D721Med (cell line): ENCODE measurements at regions not wholly inside any gene's neighbourhood (a gene's known extent, or its start where the extent isn't known, plus 50 kb on each side); places are given as distances from the start of the nearest gene placed in this dataset.

Experiments
- DNase-seq: peaks from one replicate; pipeline ENCODE4 v3.0.0; 2011; ENCODE audit warnings: low spot score; ENCODE audit not compliant: insufficient read length
- FAIRE-seq: peaks from 2 replicates; lab custom pipeline; 2011; peaks lifted over from hg19 to GRCh38; lab: Jason Lieb, UNC
- TF ChIP-seq, protein P1 (sequence below): IDR thresholded peaks from 2 replicates; pipeline ENCODE4 v1.5.1; 2012; ENCODE audit warnings: mild to moderate bottlenecking, control low read depth; ENCODE audit not compliant: insufficient read depth; ENCODE audit errors: missing control alignments

DNA sequence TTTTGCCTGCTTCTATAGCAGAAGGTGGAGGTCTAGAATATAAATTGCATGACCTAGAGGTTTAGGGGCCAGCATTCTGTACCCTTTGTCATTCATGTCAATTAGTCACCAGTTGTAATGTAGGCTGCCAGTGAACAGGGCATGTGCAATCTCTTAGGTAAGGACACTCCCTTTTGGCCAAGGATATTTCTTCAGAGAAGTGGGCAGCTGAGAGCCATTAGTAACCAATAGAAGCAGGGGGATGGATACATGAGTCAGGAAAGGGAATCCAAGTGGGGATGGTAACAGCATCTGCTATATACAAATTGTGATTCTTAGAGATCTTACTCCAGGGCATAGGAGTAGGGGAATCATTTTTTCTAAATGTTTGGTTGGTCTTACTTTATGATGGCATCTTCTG is 494.2 kb upstream of the JAG1 start:
- no peak for DNase-seq
- TF ChIP-seq, protein P1, sequence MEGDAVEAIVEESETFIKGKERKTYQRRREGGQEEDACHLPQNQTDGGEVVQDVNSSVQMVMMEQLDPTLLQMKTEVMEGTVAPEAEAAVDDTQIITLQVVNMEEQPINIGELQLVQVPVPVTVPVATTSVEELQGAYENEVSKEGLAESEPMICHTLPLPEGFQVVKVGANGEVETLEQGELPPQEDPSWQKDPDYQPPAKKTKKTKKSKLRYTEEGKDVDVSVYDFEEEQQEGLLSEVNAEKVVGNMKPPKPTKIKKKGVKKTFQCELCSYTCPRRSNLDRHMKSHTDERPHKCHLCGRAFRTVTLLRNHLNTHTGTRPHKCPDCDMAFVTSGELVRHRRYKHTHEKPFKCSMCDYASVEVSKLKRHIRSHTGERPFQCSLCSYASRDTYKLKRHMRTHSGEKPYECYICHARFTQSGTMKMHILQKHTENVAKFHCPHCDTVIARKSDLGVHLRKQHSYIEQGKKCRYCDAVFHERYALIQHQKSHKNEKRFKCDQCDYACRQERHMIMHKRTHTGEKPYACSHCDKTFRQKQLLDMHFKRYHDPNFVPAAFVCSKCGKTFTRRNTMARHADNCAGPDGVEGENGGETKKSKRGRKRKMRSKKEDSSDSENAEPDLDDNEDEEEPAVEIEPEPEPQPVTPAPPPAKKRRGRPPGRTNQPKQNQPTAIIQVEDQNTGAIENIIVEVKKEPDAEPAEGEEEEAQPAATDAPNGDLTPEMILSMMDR, result no peak

DNA sequence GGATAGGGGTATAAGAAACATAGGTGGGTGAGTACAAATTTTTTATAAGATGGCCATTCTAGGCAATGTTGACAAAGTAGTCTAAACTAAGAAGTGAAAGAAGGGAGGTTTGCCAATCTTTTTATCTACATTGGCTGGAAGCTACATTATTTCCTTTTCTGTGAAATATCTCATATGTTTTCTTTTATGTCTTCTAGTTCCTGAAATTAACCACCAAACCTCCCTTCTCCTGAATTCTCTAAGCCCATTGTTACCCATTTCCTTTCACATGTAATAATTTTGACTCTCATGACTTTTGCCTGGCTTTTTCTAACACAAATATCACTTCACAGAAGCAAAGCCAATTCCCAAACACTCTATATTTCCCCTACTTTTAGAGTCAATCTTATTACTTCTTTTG is 496.2 kb upstream of the JAG1 start:
- TF ChIP-seq, protein P1, result no peak
- FAIRE-seq (no peak), DNase-seq (no peak)

More for the DNA sequence above, 494.2 kb upstream of the JAG1 start:
- no peak for FAIRE-seq

DNA sequence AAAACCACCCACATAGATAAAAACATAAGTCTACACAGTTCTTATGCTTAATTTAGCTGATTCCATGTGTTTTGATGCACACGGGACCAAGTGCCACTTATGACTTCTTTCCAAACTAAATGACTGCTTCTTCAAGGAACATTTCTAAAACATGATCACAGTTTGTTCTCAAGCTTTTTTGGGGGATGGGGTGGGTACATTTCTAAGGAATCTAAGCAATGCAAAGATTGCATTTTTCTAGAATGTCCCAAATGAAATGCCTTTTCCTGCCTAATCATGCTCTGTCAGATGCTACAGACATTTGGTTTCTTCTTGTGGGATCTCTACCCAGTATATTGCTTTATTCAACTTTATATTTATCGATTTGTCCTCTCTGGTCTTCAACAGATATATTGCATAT is 496.8 kb upstream of the JAG1 start:
- FAIRE-seq (no peak), DNase-seq (no peak)
- TF ChIP-seq, protein P1, result no peak

DNA sequence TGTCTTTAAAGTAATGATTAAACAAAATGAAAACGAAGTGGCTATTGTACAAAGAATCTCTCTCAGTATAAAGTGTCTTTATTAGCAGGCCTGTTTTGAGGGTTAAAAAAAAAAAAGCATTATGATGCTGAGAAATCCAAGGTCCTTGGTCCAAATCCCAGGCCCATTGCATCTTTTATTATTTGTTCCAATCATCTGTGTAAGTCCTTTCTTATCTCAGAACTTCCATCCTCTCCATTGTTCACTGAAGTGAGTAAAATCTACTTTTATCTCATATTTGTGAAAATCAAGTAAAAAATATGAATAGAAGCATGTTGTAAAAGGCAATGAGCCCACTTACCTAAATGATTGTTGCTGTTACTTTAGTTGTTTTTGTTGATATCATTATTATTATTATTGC is 499.1 kb upstream of the JAG1 start:
- TF ChIP-seq, protein P1, result no peak
- no peak for FAIRE-seq
- DNase-seq, result no peak

DNA sequence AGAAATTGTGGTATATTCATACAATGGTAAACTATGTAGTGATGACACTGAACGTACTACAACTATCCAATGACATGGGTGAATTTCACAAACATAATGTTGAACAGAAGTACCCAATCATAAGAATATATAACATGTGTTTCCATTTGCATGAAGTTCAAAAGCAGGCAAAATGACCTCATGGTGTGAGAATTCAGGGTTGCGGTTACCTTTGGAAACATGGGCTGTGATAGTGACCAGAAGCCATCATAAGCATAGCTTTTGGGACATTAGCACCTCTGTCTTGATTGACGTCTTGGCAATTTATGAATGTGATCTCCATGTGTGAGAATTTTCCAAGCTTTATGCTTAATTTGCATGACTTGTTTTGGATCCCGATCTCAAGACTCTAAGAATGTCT is 500.1 kb upstream of the JAG1 start:
- FAIRE-seq, result no peak
- no peak for DNase-seq
- TF ChIP-seq, protein P1, result no peak

DNA sequence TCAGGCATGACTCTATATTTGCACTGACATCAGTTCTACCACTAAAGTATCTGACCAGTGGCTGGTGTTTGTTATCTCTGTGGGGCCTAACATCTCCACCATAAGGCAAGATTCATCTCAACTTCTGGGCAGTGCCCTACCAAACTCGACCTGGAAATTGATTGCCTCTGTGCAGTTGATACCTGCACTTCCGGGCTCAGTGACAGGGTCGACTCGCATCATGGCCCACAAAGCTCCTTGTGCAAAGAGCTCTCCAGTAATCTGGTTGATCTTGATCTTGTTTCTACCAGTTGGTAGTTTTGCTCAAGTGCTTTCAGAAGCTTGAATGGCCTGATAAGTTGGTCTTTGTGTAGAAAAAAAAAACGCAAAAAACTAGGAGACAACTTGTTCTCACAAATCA is 501.1 kb upstream of the JAG1 start:
- FAIRE-seq, result no peak
- DNase-seq, result no peak
- TF ChIP-seq, protein P1, result no peak

DNA sequence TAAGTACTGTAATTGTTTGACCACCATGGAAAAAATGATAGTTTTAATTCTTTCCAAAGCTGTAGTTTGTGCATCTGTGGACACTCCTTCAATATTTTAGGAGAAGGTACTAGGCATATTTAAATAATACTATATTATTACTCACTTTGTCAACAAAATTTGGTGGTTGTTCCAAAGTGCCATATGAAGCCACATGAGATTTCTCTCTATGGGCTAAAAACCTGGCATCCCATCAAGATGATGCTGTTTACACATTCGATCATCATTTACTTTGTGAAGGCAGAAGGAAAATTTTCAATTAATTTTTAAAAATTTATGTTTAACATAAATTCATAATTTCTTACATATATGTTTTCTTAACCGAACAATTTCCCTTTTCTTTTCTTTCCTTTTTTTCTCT is 502.6 kb upstream of the JAG1 start:
- TF ChIP-seq, protein P1, result no peak
- FAIRE-seq (no peak), DNase-seq (no peak)
